ENCODE measurements at regions not wholly inside any gene's neighbourhood (a gene's known extent, or its start where the extent isn't known, plus 50 kb on each side); places are given as distances from the start of the nearest gene placed in this dataset.

DNA sequence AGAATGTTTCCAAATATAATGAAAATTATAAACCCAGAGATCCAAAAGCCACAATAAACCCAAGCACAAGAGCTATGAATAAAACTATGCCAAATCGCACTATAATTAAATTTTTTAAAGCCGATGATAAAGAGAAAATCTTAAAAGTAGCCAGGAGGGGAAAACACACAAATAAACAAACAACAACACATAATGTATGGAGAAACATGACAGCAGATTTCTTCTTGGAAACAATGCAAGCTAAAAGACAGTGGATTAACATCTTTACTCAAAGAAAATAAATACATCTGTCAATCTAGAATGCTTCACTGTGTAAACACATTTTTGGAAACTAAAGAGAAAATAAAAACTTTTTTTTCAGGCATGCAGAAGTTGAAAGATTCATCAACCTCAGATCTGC lies 53.0 kb upstream of the SMOX start:
- H3K27ac ChIP-seq (ENCODE audit: low read depth in 1 of 2, low read length in 1 of 2) = no peak overlapping the region
- 67 to 74% methylated on average over 2 of the region's 2 CpGs for WGBS, 2 donors
- peaks cover 0 to 2% (median 0%) of the 10 kb centered on the region in 4 donors for H3K9me3 ChIP-seq (ENCODE audit: control insufficient read depth in 4 of 4, insufficient read depth in 3 of 4, low read length in 3 of 4)
- H3K4me1 ChIP-seq (ENCODE audit: control insufficient read depth in 5 of 5, insufficient read depth in 5 of 5, low read length in 5 of 5) = no peaks in the 10 kb centered on the region
- TF ChIP-seq CTCF (IDR thresholded peaks at IDR 0.05; ENCODE audit: control extremely low read depth, extremely low read depth) = no peak
- DNase-seq = no peak
- no peaks in the 10 kb centered on the region for H3K36me3 ChIP-seq (ENCODE audit: control insufficient read depth in 4 of 4, insufficient read depth in 4 of 4, low read length in 4 of 4)
- no peaks in the 10 kb centered on the region for H3K27me3 ChIP-seq (ENCODE audit: control insufficient read depth in 3 of 3, insufficient read depth in 3 of 3, low read length in 2 of 3)
- no peak overlapping the region for H3K4me3 ChIP-seq
- no peak overlapping the region for H3K9ac ChIP-seq (ENCODE audit: insufficient read depth in 1 of 2, low read length in 2 of 2)
- no peak for ATAC-seq (ENCODE audit: insufficient read depth, low FRiP score)

DNA sequence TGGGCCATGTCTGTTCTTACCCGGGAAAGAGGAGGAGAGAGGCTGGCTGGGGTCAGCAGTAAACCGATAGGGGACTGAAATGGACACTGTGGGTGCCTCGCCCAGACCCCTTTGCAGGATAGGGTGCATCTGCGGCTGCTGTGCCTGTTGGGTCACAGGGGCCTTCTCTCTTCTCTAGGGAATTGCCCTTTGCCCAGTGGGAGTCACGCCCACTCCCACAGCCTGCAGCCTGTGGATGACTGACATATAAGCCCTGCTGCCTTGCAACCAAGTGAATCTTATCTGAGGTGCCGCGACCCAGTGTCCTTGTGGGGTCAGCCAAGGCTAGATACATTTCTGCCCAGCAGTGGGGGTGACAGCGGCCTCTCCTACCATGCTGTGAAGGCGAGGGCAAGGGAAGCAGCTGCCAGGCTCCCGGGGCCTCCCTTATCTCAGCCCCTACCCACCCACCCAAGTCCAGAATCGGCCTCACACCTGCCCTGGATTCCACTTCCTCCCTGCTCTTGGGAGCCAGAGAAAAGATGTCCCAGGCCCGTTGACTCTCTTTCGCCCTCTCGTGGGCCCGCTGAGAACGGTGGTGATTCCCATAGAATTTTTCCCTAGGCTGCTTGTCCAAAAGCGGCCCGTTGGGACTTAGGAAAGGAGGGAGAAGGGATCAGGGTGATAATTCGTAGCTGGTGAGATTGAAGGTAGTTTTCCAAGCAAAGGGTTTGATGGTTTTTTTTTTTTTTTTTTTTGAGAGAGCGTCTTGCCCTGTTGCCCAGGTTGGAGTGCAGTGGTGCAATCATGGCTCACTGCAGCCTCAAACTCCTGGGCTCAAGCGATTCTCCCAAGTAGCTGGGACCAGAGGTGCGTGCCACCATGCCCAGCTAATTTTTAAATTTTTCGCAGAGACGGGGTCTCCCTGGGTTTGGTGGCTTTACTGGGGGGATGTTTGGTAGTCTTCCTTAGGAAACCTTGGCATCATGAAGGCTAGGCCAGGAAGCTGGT lies 56.8 kb upstream of the SMOX start:
- no peak for ATAC-seq (ENCODE audit: insufficient read depth, low FRiP score)
- Histone ChIP-seq H3K4me1 (ENCODE audit: control insufficient read depth in 5 of 5, insufficient read depth in 5 of 5, low read length in 5 of 5) (no peaks in the 10 kb centered on the region), H3K36me3 (ENCODE audit: control insufficient read depth in 4 of 4, insufficient read depth in 4 of 4, low read length in 4 of 4) (no peaks in the 10 kb centered on the region), H3K9me3 (ENCODE audit: control insufficient read depth in 4 of 4, insufficient read depth in 3 of 4, low read length in 3 of 4) (peaks cover 0 to 2% (median 0%) of the 10 kb centered on the region in 4 donors), H3K4me3 (no peak overlapping the region), H3K27ac (ENCODE audit: low read depth in 1 of 2, low read length in 1 of 2) (no peak overlapping the region), H3K27me3 (ENCODE audit: control insufficient read depth in 3 of 3, insufficient read depth in 3 of 3, low read length in 2 of 3) (no peaks in the 10 kb centered on the region), H3K9ac (ENCODE audit: insufficient read depth in 1 of 2, low read length in 2 of 2) (no peak overlapping the region)
- WGBS, 2 donors = 51 to 58% methylated on average over 24 of the region's 24 CpGs
- peak; percentile 9 for TF ChIP-seq CTCF (IDR thresholded peaks at IDR 0.05; ENCODE audit: control extremely low read depth, extremely low read depth)
- DNase-seq = peak; percentile 55 to 70 (median 63)

DNA sequence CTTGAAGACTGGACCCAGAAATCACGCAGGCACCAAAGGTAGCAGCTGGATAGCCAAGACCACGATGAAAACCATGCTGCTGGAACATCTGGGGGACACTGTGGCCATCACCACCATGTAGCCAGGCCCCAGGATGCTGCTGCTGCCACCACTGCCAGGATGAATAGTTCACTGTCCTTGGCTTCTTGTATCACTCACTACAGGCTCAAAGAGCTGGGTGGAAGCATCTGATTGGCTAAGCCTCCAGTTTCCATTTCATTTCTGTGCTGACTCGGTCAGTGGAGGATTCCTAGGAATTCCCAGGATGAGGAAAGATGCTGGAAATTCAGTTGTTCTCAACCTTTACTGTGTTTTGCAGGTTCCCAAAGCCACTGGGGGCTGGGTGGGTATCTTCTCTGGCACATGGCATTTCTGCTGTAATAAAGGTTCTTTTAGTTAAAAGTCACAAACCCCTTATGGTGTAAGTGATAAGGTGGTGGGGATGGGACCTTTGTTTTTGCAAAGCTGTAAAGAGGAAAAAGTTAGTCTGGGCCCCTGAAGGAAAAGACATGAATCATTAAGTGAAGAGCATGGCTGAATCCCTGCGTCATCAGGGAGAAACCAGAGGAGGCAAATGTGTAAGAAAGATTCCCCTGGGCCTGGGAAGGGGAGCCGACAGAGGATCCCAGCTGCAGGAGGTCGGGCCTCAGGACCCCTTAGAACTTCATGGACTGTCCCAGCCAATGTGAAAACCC lies 57.7 kb upstream of the SMOX start:
- H3K27ac ChIP-seq (ENCODE audit: low read depth in 1 of 2, low read length in 1 of 2) = no peak overlapping the region
- DNase-seq = no peak
- TF ChIP-seq CTCF (IDR thresholded peaks at IDR 0.05; ENCODE audit: control extremely low read depth, extremely low read depth) = no peak
- H3K4me3 ChIP-seq = no peak overlapping the region
- peaks cover 0 to 2% (median 0%) of the 10 kb centered on the region in 4 donors for H3K9me3 ChIP-seq (ENCODE audit: control insufficient read depth in 4 of 4, insufficient read depth in 3 of 4, low read length in 3 of 4)
- ATAC-seq (ENCODE audit: insufficient read depth, low FRiP score) = no peak
- peaks cover 0 to 2% (median 0%) of the 10 kb centered on the region in 5 donors for H3K4me1 ChIP-seq (ENCODE audit: control insufficient read depth in 5 of 5, insufficient read depth in 5 of 5, low read length in 5 of 5)
- 74 to 79% methylated on average over 6 of the region's 6 CpGs for WGBS, 2 donors
- no peaks in the 10 kb centered on the region for H3K36me3 ChIP-seq (ENCODE audit: control insufficient read depth in 4 of 4, insufficient read depth in 4 of 4, low read length in 4 of 4)
- no peak overlapping the region for H3K9ac ChIP-seq (ENCODE audit: insufficient read depth in 1 of 2, low read length in 2 of 2)
- H3K27me3 ChIP-seq (ENCODE audit: control insufficient read depth in 3 of 3, insufficient read depth in 3 of 3, low read length in 2 of 3) = no peaks in the 10 kb centered on the region

Measured in lung (tissue), 11 donors.